HPDE6-E6E7 (cell line): ENCODE measurements at regions not wholly inside any gene's neighbourhood (a gene's known extent, or its start where the extent isn't known, plus 50 kb on each side); places are given as distances from the start of the nearest gene placed in this dataset.
"Not testable (repeated sequence)": the region's sequence is repeated elsewhere in the genome, so short reads cannot be mapped to it uniquely, and the experiment has no call there.

Source experiments
- DNase-seq: peaks from one replicate; pipeline ENCODE4 v3.0.0; 2011; ENCODE audit warnings: missing footprints; ENCODE audit errors: extremely low spot score

DNA sequence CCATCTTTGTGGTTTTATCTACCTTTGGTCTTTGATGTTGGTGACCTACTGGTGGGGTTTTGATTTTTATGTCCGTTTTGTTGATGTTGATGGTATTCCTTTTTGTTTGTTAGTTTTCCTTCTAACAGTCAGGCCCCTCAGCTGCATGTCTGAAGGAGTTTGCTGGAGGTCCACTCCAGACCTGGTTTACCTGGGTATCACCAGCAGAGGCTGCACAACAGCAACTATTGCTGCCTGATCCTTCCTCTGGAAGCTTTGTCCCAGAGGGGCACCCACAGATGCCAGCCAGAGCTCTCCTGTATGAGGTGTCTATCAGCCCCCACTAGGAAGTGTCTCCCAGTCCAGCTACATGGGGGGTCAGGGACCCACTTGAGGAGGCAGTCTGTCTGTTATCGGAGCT, 199.3 kb upstream of the WDFY3 start:
- no peak for DNase-seq

DNA sequence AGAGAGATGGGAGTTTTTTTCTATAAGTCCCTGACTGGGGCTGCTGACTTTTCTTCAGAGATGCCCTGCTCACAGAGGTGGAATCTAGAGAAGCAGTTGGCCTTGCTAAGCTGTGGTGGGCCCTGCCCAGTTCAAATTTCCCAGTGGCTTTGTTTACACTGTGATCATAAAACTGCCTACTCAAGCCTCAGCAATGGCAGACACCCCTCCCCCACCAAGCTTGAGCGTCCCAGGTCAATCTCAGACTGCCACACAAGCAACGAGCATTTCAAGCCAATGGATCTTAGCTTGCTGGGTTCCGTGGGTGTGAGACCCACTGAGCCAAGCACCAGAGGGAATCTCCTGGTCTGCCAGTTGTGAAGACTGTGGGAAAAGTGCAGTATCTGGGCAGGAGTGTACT, 199.8 kb upstream of the WDFY3 start:
- no peak for DNase-seq

DNA sequence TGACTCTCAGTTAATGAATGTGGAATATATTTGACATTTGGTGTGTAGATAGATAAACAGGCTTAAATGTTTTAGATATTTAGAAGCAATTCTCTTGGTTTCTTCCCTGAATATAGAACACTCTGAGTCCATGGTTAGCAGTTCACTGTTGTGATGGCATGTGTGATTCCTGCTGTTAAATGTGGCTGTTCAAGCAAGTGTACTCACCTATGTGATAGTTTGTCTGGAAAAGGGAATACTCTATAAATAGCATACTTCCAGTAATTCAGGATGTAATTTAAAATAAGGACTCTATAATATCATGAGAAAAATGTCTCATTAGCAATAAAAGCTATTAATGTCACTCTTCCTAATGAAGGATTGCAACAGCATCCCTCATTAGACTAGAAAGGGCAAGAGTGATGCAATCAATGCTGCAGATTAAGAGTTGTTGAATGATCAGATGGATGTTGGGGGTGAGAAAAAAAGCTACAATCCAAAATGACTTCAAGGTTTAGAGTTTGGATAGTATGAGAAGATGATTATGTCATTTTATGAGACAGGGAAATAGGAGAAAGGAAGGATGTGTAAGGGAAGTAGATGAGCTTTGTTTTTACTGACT, 201.8 kb upstream of the WDFY3 start:
- no peak for DNase-seq

DNA sequence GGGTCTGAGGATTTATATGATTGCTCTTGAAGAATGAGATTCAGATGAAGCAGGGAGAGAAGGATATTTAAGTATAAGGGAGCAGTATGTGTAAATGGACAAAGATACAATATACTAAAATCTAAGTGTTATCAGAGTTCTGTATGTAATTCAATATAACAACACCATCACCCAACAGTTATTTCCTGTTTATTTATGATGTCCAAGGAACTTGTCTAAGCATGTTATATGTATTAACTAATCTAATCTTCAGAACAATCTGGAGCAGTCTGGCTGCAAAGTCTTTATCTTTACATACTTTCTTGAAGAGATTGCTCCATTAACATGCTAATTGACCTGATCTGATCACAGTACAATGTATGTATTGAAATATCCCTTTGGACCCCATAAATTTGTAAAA, 203.8 kb upstream of the WDFY3 start:
- DNase-seq: peak; percentile 10

DNA sequence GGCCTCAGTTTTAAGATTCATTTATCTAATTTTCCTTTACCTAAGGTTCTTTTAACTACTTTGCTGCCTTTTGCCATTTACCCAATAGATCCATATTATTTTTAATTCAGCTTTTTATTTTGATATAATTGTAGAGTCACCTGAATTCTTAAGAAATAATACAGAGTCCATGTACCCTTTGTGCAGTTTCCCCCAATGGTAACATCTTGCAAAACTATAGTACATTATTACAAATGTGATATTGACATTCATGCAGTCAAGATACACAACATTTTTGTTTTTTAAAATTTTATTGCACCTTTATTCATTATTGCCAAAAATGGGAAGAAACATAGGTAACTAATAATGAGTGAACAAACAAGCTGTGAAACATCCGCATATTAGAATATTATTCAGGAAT, 208.7 kb upstream of the WDFY3 start:
- DNase-seq: no peak

DNA sequence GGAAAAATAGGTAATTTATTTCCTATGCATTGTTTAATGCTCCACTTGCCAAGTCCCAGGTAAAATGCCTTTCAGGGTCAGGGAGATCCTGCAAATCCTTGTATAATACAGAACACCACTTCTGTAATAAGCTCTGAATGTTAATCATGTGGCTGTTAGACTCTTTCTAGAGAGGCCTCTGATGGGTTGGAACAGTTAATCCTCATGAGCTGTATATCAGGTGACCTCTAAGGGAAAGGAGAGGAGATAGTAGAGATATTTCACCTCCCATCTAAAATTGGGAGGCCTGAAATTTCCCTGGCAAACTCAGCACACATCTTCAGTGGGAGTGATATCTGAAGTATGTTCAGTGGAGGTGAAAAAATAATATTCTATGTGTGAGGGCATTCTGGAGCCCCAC, 210.6 kb upstream of the WDFY3 start:
- DNase-seq: no peak

DNA sequence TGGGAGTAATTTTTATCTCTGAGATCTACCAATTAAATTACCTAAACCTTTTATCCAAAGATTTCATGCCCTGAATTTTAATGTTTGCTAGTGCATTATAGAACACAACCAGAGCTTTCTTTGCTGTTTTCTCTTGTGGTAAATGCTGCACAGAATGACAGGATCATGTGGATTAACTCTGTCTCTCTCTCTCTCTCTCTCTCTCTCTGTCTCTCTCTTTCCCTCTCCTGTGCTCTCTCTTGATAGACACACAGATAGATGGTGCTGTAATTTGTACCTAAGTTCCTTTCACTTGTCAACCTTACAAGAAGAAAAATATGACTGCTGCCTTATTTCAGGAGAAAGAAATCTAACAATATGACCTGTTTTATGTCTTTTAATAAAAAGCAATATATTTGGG, 211.2 kb upstream of the WDFY3 start:
- no peak for DNase-seq

DNA sequence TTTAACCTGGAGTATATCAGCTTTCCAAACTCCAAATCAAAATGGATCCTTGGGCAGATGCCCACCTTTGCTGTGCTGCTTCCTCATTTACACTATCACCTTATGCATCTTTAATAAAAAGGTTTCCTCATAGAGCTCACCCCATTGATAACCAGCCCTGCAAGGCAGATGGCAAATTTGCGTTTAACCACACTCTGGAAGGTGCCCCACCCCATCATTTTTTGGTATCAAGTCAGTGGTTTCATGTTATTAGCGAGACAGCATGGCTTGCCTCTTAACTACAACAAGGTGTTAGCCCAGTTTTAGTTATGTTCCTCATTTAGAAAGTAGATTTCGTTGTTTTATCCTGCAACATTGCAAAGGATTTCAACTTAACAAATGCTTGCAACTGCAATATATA, 214.0 kb upstream of the WDFY3 start:
- no peak for DNase-seq

DNA sequence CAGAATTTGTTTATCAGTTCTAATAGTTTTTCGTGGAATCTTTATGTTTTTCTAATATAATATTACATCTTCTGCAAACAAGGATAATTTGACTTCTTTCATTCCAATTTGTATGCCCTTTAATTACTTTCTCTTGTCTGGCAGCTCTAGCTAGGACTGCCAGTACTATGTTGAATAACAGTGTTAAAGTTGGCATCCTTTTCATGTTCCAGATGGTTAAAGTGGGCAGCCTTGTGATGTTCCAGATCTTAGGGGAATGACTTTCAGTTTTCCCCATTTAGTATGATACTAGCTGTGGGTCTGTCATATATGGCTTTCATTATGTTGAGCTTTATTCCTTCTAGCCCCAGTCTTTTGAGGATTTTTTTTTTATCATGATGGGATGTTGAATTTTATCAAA, 220.6 kb upstream of the WDFY3 start:
- no peak for DNase-seq

DNA sequence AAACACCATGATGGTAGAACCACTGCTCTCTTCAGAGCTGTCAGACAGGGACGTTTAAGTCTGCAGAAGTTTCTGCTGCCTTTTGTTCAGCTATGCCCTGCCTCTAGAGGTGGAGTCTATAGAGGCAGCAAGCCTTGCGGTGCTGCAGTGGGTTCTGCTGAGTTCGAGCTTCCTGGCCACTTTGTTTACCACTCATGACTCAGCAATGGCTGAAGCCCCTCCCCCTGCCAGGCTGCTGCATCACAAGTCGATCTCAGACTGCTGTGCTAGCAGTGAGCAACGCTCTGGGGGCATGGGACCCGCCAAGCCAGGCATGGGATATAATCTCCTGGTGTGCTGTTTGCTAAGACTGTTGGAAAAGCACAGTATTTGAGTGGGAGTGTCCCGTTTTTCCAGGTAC, 229.5 kb upstream of the WDFY3 start:
- not testable (repeated sequence) for DNase-seq

DNA sequence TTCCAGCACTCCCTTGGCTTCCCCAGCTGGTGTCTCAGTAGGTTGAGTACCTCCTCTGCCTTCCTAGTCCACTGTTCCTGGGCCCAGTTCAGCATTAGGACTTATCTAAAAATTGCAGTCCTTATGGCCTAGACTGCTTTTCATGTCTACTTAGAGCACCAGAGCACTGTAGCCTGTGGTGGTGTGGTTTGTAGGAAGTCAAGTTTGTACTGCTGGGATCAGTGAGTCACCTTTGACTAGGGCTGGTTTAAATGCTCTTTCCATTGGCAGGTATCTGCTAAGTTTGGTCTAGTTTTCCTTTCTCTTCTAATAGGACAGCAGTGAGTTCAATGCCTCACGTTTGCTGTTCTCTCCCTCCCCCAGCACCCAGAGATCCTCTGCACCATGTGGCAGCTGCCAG, 233.6 kb upstream of the WDFY3 start:
- DNase-seq: peak; percentile 16

DNA sequence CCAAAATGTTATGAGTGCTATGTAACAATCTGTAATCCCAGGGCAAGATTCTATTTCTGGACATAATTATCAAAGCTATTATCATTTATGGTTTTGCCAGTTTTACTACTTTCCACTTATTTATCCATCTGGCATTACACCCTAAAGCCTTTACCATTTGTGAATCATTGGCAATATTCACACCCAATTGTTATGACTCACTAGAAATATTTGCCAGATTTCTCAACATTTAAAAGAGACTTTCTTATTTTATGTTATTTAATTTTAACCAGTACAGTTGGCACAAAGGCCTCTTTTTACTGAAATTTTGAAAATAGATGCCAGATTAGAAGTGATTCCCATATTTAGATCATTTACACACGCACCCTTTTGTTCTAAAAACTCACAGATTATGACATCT, 242.7 kb upstream of the WDFY3 start:
- DNase-seq: peak; percentile 52

DNA sequence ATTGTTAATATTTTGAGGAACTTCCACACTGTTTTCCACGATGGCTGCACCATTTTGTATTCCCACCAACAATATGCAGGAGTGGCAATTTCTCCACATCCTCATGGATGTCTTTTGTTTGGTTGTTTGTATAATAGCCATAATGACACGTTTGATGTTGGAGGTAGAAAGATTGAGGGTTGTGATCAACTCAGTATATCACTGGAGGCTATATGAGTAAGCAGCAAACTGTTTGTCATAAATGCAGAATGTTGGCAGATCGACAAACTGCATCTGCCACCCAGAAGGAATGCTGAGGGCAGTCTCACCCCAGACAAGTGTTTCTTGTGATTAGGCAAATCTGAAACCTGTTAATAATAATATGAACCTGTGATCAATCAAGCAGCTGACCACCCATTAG, 243.9 kb upstream of the WDFY3 start:
- peak; percentile 25 for DNase-seq

DNA sequence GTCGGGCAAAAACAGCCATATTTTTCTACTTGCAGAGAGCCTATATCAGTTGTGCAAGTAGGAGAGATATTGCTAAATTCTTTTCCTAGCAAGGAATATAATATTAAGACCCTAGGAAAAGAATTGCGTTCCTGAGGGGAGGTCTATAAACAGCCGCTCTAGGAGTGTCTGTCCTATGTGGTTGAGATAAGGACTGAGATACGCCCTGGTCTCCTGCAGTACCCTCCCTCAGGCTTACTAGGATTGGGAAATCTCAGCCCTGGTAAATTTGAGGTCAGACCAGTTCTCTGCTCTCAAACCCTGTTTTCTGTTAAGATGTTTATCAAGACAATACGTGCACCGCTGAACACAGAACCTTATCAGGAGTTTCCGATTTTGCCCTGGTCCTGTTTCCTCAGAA, 250.1 kb upstream of the WDFY3 start:
- DNase-seq: not testable (repeated sequence)

DNA sequence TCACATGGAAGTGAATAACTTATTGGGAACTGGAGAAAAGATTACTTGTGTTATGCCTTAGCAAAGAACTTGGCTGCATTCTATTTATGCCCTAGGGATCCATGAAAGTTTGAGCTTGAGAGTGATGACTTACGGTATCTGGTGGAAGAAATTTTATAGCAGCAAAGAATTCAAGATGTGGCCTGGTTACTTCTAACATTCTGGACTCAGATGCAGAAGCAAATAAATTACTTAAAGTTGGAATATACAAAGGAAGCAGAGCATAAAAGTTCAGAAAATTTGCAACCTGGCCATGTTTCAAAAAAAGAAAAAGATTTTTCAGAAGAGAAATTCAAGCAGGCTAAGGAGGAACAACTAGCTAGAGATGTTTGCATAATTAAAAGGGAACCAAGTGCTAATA, 252.3 kb upstream of the WDFY3 start:
- no peak for DNase-seq

DNA sequence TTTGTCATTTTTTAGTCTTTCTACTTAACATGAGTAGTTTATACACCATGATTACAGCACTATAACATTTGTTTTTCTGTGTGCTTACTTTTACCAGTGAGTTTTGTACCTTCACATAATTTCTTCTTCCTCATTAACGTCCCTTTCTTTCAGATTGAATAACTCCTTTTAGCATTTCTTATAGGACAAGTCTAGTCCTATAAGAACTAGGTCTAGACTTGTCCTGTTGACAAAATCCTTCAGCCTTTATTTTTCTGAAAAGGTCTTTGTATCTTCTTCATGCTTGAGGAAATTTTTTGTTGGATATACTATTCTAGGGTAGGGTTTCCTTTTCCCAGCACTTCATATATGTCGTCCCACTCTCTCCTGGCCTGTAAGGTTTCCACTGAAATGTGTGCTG, 253.3 kb upstream of the ARHGAP24 start:
- DNase-seq: no peak

DNA sequence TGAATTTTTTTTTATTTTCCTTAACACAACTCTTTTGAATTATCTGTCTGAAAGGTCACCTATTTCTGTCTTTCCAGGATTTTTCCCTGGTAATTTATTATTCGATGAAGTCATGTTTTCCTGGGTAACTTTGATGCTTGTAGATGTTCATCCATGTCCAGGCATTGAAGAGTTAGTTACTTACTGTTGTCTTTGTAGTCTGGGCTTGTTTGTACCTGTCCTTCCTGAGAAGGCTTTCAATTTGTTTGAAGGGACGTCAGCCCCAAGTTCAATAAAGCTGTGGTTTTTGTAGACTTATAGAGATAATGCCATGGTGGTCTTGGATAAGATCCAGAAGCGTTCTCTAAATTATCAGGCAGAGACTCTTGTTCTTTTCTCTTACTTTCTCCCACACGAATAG, 252.4 kb upstream of the ARHGAP24 start:
- no peak for DNase-seq

DNA sequence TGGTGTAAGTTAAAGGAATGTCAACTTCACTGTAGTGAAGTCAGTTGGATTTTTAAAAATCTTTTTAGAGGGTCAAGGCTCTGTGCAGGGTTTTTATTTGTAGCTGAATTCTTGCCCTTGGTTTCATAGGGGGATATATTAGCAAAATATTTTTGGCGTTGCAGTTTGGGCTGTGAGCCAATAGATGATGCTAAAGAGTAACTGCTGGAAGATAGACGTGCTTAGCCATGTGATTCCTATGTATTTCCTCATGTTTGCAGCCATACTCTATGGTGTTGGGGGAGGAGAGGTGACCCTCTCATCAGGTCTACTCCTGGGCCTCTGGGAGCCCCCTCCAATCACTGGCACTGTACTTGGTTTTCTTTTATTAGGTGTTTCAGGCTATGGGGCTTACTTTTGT, 246.7 kb upstream of the ARHGAP24 start:
- DNase-seq: no peak

DNA sequence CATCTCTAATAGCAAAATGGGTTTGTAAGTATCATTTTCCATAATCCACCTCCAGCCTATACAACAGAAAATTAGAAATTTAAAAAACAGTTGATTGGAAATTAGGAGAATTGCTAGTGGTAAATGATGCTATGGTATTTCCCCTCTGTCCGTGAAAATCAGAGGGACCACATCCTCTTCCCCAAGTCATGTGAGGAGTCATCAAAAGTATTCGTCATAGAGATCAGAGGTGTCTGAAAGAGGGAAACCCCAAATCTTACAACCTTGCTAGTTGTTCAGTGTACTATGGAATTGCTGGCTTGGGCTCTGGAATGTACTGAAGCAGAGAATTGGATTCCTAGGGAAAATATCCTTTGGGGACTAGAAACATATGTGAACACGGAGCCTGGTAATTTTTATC, 241.4 kb upstream of the ARHGAP24 start:
- no peak for DNase-seq

DNA sequence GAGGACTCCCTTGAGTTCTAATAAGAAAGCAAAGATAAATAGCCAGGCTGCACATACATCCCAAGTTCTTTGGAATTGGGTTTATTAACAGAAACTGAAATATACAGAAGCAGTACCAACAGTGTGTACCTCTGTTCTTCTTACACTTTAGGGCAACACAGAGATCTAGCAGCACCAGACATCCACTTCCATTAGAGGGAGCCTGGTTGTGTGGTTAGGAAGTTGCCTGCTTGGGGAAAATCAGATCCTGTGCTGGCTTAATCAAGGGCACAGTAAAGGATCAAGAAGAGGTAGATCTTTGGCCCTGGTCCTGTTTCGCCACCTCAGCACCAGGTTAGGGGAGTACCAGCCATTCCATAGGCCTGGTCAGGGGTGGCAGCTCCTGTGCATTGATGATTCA, 231.1 kb upstream of the ARHGAP24 start:
- peak; percentile 10 for DNase-seq

DNA sequence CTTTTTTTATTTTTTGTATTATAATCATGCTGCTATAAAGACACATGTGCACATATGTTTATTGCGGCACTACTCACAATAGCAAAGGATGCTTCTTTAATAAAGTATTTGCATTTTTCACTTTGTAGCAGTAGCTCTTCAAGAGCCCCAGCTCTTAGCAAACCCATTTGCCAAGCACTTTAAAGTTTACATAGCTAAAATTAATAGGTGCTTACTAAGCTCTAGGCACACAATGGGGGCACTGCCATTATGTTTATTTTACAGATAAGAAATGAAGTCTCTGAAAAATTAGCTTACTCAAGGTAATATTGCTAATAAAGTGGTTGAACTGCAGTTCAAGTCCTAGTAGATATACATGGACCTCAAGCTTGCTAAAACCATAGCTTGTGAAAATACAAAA, 230.3 kb upstream of the ARHGAP24 start:
- no peak for DNase-seq

DNA sequence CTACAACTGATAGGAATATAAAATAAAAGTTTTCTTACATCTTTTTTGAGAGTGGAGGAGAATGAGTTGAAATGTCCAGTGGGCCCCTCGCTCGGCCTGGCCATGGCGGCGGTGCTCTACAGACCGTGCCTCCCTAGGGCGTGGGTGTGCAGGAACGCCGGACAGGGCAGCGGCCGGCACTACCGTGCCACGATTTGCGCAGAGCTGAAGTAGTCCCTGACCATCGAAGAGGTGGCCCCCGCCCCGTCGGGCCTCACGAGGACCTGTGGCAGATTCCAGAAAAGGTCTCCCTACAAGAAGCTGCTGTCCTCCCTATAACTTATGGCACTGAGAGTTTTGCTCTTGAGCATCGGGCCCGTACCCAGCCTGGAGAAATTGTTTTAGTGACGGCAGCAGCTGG, 228.9 kb upstream of the ARHGAP24 start:
- DNase-seq: no peak

DNA sequence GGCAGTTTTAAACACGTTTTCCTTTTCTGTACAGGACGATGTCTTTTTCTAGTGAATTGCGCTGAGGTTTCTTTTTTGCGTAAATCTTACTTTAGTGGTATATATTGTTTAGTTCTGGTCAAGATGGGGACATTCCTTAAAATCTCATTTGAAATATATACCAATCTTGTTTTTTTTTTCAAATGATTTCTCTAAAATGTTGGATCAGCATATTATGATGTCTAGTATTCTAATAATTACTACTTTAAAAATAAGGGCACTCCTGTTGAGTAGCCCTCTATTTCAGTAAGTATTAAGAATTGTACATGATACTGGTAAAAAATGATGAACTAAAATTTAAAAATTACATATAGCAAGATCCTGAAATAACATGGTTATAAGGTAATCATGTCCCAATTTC, 224.1 kb upstream of the ARHGAP24 start:
- no peak for DNase-seq

DNA sequence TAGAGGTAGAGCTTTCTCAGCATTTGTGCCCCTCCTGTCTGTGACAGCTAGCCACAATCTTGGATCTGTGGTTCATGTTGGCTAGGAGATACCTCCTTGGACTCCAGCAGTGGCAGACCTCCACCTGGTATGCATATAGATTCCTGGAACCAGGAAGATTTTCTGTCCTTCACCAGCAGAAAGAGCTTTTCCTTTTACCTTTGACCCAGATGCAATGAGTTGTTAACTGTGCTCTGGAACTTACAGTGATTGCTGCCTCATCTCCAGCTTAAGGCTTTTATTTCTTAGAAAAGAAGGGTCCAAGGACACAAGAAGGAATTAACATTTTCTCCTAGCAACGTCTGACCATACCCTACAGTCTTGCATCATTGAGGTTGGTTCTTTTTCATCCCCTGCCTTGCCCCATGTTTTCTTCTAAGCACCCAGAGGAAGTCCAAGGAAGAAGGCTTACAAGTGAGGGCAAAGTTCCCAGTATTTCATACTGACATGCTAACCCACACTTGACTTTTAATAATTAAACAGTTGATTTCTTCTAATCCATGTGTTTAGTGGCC, 217.1 kb upstream of the ARHGAP24 start:
- DNase-seq: no peak
